Brain microvascular endothelial cell (primary cell): ENCODE measurements at regions not wholly inside any gene's neighbourhood (a gene's known extent, or its start where the extent isn't known, plus 50 kb on each side); places are given as distances from the start of the nearest gene placed in this dataset.

Experiments
- DNase-seq: peaks from one replicate; pipeline ENCODE4 v3.0.0-alpha.2; 2020
- H3K27ac ChIP-seq: fragments of 250-450 bp; sonication (Bioruptor Pico); 2 replicates; pipeline ENCODE4 v1.5.1; 2020; ENCODE audit warnings: mild to moderate bottlenecking, moderate library complexity
- H3K27me3 ChIP-seq: fragments of 250-450 bp; sonication (Bioruptor Pico); replicated peaks from 2 replicates; pipeline ENCODE4 v1.5.1; 2020; ENCODE audit warnings: mild to moderate bottlenecking
- H3K36me3 ChIP-seq: fragments of 250-450 bp; sonication (Bioruptor Pico); replicated peaks from 2 replicates; pipeline ENCODE4 v1.5.1; 2020; ENCODE audit warnings: mild to moderate bottlenecking
- H3K4me3 ChIP-seq: 2 replicates; pipeline ENCODE4 v1.5.1; 2011; ENCODE audit warnings: low read depth, mild to moderate bottlenecking, control low read depth, low read length, moderate library complexity
- CTCF ChIP-seq: IDR thresholded peaks from 2 replicates; pipeline ENCODE4 v1.5.1; 2011; ENCODE audit warnings: low read depth, mild to moderate bottlenecking, moderate library complexity, low read length, control low read depth, inconsistent platforms; ENCODE audit errors: missing control alignments
- in situ Hi-C: cut with HindIII; loops from 2 replicates; pipeline ENCODE4 v1.10.0; 2017; ENCODE audit warnings: low sequenced_read_pairs, low pct_ligation_motif_present

DNA sequence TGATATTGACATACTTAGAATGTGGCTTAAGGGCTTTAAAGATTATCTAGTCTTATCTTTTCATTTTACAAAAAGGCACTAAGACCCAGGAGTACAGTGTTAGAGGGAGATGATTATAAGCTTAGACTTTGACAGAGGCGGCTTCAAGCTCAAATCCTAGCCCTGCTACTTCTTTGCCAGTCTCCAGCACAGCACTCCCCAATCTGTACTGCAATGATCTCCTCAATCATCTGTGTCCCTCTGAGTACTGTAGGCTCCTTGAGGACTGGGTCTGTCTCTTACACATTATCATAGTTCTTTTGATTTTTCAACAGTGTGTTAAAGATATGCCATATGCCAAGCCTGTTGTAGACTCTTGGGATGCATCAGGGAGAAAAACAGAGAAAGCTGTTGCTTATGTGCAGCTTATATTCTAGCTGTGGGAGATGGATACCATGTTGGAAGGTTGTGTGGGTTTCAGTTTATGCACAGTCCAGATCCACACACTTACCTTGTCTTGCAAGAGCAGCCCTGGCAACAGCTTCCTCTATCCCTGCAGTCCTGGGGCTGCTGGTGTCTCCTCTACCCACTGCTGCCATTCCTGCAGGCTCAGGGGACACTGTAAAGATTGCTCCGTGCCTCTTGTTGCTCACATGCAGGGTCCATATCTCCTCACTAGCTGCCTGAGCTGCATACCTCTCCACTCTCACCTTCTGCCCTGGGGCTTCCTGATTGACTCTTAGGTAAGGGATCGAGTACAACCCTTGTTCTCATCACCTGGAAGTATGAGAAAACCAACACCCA lies 103.9 kb upstream of the TSPAN2 start:
- Histone ChIP-seq H3K36me3 (no peaks in the 10 kb centered on the region), H3K27me3 (no peaks in the 10 kb centered on the region), H3K4me3 (no peak overlapping the region), H3K27ac (no peak overlapping the region)
- no peak for DNase-seq
- no peak for TF ChIP-seq CTCF
- in situ Hi-C loops, result loop anchor here (25.0 kb wide), 1 partner anchor 269 kb away; no protein-coding TSS in a partner anchor

- Histone ChIP-seq H3K27ac (no peak overlapping the region), H3K27me3 (no peaks in the 10 kb centered on the region), H3K4me3 (no peak overlapping the region), H3K36me3 (no peaks in the 10 kb centered on the region)
- no peak for DNase-seq
- in situ Hi-C loops, result loop anchor here (25.0 kb wide), 1 partner anchor 270 kb away; no protein-coding TSS in a partner anchor
- no peak for TF ChIP-seq CTCF
Measured at GRCh38 chr1:115192200-115192767, 103.0 kb upstream of the TSPAN2 start.

DNA sequence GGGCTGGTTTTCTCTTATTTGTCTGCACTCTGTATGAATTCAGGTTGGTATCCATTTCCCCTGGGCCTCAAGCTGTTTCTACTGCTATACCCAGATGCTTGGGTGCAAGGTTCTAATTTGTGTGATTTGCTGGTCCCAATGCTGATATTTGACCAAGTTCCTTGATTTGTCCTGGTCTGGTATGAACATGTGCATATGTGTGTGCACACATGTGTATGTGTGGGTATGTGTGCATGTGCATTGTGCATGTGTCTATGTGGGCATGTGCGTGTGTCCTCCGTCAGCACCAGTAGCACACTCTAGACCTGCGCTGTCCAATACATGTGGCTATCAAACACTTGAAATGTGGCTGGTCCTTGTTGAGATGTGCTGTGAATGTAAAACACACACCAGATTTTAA lies 102.4 kb upstream of the TSPAN2 start:
- H3K27me3 ChIP-seq, result no peaks in the 10 kb centered on the region
- H3K36me3 ChIP-seq, result no peaks in the 10 kb centered on the region
- in situ Hi-C loops, result loop anchor here (25.0 kb wide), 1 partner anchor 271 kb away; no protein-coding TSS in a partner anchor
- no peak for TF ChIP-seq CTCF
- DNase-seq, result no peak
- no peak overlapping the region for H3K4me3 ChIP-seq
- no peak overlapping the region for H3K27ac ChIP-seq

DNA sequence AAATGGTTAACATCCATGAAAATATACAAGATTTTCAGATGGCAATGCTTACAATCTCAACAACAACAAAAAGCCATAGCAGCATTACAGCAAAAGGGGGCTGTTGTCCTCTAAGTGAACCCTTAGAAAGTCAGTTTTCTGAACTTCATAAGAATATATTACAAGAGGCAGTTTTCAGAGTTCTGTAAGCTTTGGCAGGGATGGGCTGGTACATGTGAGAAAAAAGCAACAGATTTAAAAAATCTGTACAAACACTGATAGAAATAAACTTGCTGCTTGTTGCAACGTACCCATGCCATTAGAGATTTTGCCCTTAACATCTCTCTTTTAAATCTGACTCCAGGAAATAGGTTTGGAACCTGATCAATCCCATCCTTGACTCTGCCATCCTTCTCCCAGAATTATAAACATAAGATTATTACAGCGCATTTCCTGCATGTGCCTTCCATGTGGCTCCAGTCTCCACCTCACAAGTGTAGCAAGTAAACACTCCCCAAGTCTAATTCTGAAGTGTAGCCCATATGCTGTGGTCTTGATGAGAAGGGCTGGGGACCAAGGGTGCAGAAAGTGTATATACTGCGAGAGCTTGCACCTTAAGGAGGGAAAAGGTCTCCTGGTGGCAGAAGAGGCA lies 101.4 kb upstream of the TSPAN2 start:
- Histone ChIP-seq H3K36me3 (no peaks in the 10 kb centered on the region), H3K4me3 (no peak overlapping the region), H3K27me3 (no peaks in the 10 kb centered on the region), H3K27ac (peak overlapping the region; percentile 2)
- DNase-seq, result no peak
- in situ Hi-C loops, result loop anchor here (25.0 kb wide), 1 partner anchor 272 kb away; no protein-coding TSS in a partner anchor
- TF ChIP-seq CTCF, result no peak

- peak overlapping the region; percentile 4 for H3K27ac ChIP-seq
- no peak overlapping the region for H3K4me3 ChIP-seq
- no peaks in the 10 kb centered on the region for H3K36me3 ChIP-seq
- peak; percentile 54 for DNase-seq
- in situ Hi-C loops, result loop anchor here (25.0 kb wide), 1 partner anchor 272 kb away; no protein-coding TSS in a partner anchor
- no peaks in the 10 kb centered on the region for H3K27me3 ChIP-seq
- no peak for TF ChIP-seq CTCF
Measured at GRCh38 chr1:115189814-115190539, 100.7 kb upstream of the TSPAN2 start.
